Epithelial cell of proximal tubule (primary cell): ENCODE measurements at regions not wholly inside any gene's neighbourhood (a gene's known extent, or its start where the extent isn't known, plus 50 kb on each side); places are given as distances from the start of the nearest gene placed in this dataset.
"Not testable (repeated sequence)": the region's sequence is repeated elsewhere in the genome, so short reads cannot be mapped to it uniquely, and the experiment has no call there.

Experiments
- DNase-seq: peaks from one replicate; pipeline ENCODE4 v3.0.0-alpha.2; 2011; ENCODE audit warnings: low read depth
- H3K4me3 ChIP-seq: 2 replicates; pipeline ENCODE4 v1.5.1; 2011; ENCODE audit warnings: low read depth, mild to moderate bottlenecking, low read length
- CTCF ChIP-seq: conservative IDR thresholded peaks from 2 replicates; pipeline ENCODE4 v1.5.1; 2012; ENCODE audit warnings: low read depth, mild to moderate bottlenecking, low read length

GRCh38 chr2:225841314-225841713 is 441.8 kb downstream of the NYAP2 start:
- H3K4me3 ChIP-seq = no peak overlapping the region
- TF ChIP-seq CTCF = no peak
- no peak for DNase-seq

DNA sequence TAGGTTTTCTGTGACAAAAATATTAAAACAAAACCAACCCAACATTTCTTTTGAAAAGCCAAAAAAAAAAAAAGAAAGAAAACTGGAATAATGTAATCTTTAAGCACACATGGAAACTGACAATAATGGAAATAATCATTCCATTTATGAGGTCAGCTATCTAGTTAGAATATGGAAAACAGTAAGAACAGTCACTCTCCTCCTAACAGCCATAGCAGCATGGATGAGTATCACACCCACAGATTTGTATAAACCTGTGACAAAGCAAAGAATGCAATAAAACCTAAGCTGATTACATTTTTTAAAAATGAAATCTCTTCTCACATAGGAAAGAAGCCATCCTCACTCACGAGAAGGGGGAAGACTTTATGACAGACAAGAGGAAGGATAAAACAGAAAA is 437.8 kb downstream of the NYAP2 start:
- no peak overlapping the region for H3K4me3 ChIP-seq
- DNase-seq = no peak
- TF ChIP-seq CTCF = no peak

DNA sequence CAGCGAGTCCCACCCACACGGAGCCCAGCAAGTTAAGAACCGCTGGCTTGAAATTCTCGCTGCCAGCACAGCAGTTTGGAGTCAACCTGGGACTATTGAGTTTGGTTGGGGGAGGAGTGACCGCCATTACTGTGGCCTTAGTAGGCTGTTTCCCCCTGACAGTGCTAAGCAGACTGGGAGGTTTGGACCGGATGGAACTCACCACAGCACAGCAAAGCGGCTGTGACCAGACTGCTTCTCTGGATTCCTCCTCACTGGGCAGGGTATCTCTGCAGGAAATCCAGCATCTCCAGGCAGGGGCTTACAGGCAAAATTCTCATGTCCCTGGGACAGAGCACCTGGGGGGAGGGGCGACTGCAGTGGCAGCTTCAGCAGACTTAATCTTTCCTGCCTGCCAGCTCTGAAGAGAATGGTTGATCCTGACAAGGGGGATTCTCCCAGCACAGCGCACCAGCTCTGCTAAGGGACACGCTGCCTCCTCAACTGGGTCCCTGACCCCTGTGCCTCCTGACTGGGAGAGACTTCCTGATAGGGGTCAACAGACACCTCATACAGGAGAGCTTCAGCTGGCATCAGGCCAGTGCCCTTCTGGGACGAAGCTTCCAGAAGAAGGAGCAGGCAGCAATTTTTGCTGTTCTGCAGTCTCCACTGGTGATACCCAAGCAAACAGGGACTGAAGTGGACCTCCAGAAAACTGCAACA is 425.4 kb downstream of the NYAP2 start:
- no peak for DNase-seq
- TF ChIP-seq CTCF = no peak
- H3K4me3 ChIP-seq = no peak overlapping the region

- no peak overlapping the region for H3K4me3 ChIP-seq
- DNase-seq = no peak
- TF ChIP-seq CTCF = no peak
Measured at GRCh38 chr2:225821351-225821750, 421.8 kb downstream of the NYAP2 start.

- no peak for DNase-seq
- TF ChIP-seq CTCF = no peak
- no peak overlapping the region for H3K4me3 ChIP-seq
Measured at GRCh38 chr2:225820826-225821225, 421.3 kb downstream of the NYAP2 start.

- no peak for TF ChIP-seq CTCF
- DNase-seq = no peak
- H3K4me3 ChIP-seq = no peak overlapping the region
Measured at GRCh38 chr2:225814554-225814953, 415.0 kb downstream of the NYAP2 start.

DNA sequence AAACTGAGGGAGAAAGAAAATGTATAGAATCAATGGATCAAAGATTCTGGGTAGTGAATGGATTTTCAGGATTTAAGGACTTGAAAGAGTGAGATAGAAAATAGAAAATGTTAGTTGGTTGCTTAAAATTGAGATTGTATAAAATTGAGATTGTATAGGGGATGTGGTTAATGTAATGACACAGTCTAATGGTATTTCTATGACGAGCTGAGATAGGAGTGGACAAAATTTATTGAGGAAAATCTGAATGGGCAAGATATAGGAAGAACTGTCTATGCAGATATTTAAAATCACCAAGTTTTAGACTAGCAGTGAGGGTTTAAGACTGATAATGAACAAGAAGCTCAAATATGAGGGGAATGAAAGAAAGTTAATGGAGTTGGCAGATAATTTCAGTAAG is 406.6 kb downstream of the NYAP2 start:
- no peak for DNase-seq
- no peak overlapping the region for H3K4me3 ChIP-seq
- TF ChIP-seq CTCF = no peak

- not testable (repeated sequence) for H3K4me3 ChIP-seq, DNase-seq
Measured at GRCh38 chr2:225802076-225802475, 402.6 kb downstream of the NYAP2 start.
